ENCODE measurements at regions not wholly inside any gene's neighbourhood (a gene's known extent, or its start where the extent isn't known, plus 50 kb on each side); places are given as distances from the start of the nearest gene placed in this dataset.
A peak's percentile ranks its signal among the peaks of the same experiment; 100 is the strongest.
"Not testable (repeated sequence)": the region's sequence is repeated elsewhere in the genome, so short reads cannot be mapped to it uniquely, and the experiment has no call there.

DNA sequence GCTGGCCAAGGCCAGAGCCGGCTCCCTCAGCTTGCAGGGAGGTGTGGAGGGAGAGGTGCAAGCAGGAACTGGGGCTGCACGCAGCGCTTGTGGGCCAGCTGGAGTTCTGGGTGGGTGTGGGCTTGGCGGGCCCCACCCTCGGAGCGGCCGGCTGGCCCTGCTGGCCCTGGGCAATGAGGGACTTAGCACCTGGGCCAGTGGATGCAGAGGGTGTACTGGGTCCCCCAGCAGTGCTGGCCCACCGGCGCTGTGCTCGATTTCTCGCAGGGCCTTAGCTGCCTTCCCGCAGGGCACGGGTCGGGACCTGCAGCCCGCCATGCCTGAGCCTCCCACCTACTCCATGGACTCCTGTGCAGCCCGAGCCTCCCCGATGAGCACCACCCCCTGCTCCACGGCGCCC, 115.6 kb upstream of the MARK1 start:
- DNase-seq (ENCODE audit: low read depth, low spot score): not testable (repeated sequence)

DNA sequence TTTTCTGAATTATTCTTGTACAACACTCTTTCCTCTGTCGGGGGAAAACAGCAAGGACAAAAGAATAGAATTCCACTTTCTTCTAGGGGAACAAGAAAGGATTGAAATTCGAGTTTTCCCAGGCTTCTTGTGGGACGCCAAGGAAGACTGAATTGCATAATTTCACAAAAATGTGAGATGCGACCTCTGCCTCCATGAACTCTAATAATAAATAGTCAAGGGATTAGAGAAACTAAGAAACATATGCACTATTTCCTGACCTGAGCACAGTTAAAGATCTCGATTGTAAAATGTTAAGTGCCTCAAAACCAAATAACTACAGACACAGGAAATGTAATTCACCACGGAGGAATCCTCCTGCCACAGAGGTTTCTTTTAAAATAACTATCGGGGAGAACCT, 117.3 kb upstream of the MARK1 start:
- DNase-seq (ENCODE audit: low read depth, low spot score): peak; percentile 4

DNA sequence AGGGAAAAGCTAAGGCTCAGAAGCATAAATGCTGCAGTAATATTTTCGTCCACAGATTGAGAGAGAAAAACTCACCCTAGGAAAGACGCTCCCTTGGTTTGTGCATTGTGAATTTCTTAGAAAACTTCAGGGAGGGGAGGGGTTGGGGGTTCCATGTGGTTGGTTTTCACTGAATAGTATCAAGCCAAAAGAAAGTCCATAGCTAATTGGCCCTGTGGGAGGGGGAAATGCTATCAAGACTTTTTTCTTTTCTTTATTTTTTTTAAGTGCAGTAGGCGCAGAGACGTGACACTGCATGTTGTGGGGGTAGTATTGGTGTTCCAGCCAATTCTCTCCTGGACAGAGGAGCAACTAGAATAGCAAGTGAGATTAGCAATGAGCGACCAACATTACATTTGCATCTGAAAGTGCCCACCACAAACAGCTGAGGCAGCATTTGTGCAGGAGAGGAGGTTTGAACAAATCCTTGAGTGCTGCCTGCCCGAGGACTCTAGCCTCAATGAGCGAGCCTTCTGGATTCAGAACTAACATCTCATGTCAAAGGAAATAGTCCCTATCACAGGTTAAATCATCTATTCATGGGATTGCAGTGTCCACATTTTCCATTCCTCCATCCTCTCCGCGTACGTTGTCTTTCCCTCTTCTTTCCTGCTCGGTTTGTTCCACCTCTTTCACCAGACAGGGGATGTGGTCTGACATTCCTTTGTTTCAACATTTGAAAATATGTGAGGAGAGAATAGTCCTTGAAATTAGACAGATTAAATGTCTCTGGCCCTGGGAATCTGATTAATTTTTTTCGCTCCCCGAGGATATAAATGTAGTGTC, 118.0 kb upstream of the MARK1 start:
- DNase-seq (ENCODE audit: low read depth, low spot score): peak; percentile 35

DNA sequence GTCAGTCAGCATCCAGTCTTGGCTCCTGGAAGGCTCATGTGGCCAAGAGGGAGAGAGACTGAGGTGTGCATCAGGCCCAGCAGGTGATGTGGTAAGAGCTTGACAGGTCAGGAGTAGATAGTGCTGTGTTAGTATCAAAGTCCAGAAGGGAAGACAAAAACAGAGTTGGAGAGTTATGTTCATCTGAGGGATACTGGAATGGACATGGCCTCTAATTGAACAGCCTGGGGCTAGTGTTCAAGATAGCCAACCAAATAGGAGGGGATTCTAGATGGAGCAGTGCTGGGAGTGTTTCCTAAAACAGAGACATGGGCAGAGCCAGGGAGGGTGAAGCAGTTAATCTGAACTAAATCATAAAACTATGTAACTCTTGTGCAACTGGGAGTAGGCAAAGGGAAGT, 120.7 kb upstream of the MARK1 start:
- DNase-seq (ENCODE audit: low read depth, low spot score): no peak

DNA sequence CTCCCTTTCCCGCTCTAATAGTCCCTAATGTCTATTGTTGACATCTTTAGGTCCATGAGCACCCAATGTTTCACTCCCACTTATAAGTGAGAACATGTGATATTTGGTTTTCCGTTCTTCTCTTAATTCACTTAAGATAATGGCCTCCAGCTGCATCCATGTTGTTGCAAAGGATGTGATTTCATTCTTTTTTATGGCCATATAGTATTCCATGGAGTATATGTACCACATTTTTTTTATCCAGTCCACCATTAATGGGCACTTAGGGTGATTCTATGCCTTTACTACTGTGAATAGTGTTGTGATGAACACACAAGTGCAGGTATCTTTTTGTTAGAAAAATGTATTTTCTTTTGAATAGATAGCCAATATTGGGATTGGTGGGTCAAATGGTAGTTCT, 126.0 kb upstream of the RAB3GAP2 start:
- no peak for DNase-seq (ENCODE audit: low read depth, low spot score)

DNA sequence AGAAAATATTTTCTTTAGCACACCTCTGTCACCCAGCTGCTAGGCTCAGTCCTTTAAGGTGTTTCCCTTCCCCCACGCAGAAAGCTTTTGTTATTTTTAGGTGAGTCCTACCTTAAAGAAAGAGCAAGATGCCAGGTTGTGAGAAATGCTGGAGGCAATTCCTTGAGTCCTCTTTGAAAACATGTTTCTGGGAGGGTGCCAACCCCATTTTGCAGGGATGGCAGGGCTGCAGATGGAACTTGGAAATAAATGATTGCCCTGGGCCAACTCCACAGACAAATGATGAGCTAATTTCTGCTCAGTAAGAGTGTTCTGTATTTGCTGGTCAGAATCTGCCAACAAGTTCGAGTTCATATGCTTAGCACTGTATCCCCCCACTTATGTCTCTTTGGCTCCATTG, 119.2 kb upstream of the RAB3GAP2 start:
- DNase-seq (ENCODE audit: low read depth, low spot score): no peak

DNA sequence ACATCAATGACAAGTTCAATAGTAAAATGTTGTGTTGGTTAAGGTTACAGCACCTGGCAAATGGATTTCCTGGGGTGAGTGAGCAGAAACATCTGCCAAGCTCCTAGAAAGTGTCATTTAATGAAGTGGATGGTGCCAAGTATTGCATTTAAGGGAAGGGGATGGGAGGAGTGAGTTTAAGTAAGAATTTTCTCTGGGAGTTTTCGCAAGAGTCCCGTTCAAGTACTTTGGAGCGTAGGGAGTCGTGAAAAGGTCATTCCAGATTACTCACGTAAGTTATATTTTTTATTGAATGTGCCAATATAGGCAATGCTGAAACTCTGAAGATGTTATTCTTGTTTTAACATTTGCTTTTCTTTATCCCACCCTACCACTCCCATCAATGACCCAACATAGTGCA, 117.4 kb upstream of the RAB3GAP2 start:
- no peak for DNase-seq (ENCODE audit: low read depth, low spot score)

DNA sequence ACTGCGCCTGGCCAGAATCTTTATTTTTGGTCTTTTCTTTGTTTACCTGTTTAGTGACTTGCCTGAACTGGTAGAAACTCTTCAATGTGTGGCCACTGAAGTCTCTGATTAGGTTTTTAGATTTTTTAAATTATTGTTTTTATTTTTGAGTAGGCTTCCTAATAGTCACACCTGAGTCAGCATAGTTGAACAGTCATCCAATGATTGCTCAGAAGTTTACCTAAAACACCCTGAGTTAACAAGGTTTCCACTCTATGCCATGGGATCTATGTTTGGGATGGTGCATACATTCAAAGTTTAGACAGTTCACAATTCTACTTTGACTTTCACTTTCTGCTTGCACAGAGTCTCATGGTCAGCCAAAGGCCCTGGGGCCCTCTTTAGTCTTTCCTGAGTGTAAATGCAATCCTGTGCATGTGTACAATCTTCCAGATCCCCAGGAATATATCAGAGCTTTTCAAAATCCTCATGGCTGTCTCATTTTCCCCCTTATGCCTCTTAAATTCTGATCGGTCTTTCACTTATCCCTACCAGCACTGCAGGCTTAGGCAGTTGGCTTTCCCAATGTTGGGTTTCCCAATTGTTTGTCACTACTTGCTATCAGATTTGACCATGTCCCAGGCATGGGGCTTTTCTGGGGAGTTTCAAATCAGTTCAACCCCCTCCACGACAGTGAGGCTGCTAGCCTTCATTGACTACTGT, 114.4 kb upstream of the RAB3GAP2 start:
- DNase-seq (ENCODE audit: low read depth, low spot score): no peak

DNA sequence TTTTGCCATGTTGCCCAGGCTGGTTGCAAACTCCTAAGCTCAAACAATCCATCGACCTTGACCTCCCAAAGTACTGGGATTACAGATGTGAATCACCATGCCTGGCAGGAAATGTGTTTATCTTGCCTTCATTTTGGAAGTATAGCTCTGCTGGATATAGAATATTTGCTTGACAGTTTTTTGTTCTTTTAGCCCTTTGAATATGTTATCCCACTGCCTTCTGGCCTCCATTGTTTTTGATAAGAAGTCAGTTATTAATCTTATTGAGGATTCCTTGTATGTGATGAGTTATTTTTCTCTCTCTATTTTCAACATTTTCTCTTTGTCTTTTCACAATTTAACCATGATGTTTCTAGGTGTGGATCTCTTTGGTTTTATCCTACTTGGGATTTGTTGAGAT, 112.9 kb upstream of the RAB3GAP2 start:
- DNase-seq (ENCODE audit: low read depth, low spot score): no peak

DNA sequence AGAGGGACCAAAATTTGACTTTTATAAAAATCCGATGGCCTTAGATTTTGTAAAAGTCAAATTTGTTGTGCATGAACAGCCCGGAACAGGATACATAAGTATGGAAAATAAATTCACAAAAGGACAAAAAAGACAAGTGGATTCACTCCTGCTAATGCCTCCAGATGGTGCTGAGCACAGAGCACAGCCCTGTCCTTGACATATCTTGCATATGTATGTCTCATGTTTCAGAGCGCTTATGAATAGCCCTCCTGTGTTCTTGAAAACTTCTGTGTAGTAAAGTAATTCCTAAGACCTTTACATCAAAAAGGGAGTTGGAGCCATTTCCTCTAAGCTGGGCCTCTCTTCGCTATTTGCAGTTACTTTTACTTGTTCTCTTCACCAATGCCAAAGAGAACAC, 110.7 kb upstream of the RAB3GAP2 start:
- DNase-seq (ENCODE audit: low read depth, low spot score): no peak

DNA sequence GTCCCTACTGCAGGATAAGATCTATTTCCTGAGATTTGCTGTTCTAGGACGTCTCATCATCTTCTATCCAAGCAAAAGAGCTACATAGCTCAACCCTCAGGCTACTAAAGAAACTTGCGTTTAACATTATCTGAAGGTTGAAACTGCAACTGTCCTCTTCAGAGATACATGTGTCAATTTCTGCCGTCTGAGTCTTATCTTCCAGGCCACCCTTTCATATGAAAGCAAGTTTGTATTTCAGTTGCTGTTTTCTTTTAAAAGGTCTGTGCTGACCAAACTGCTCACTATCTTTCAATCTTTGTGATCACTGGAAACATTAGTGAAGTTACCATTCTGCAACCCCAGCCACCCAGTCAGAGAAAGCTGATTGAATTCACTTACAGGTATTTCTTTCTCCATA, 108.6 kb upstream of the RAB3GAP2 start:
- DNase-seq (ENCODE audit: low read depth, low spot score): no peak

DNA sequence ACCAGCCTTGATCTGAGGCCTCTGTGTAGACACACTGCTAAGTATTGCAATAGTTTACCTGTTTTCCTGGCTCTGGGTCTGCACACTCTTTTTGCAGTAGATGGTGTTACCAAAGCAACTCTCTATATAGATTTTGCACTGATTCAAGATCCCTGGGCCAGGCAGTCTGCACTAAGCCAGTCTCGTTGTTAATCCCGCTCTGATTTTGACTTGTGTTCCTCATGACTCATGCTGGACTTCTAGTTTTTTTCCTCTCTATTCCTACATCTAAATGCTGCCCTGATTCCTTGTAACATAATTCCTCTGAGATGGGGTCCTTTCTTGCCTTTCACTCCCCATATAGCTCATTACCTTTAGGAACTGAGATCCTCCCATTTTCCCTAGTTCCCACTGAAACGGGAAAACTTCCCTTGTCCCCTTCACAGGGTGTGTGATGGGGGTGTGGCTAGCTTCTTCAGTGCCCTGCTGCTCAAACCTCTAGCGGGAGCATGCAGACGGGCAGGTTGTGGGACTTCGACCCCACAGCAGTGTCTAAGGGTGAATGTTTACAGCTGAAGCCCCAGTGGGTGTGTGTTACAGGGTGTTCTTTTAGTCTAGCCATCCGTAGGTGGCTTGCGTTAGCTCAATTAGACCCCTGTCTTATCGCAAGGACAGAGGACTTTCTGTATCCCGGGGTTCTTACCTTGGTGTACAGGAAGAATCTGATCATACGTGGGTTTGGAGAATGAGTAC, 106.5 kb upstream of the RAB3GAP2 start:
- no peak for DNase-seq (ENCODE audit: low read depth, low spot score)

DNA sequence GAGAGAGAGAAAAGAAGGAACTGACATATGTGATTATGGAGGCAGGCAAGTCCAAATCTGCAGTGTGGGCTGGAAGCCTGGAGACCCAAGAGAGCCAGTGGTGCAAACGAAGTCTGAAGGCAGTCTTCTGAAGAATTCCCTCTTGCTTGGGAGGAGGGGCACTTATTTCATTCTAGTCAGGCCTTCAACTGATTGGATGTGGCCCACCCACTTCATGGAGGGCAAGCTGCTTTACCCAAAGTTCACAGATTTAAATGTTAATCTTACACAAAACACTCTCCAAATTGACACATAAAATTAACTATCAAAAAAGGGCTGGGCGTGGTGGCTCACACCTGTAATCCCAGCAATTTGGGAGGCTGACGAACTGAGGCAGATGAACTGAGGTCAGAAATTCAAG, 103.5 kb upstream of the RAB3GAP2 start:
- DNase-seq (ENCODE audit: low read depth, low spot score): no peak

DNA sequence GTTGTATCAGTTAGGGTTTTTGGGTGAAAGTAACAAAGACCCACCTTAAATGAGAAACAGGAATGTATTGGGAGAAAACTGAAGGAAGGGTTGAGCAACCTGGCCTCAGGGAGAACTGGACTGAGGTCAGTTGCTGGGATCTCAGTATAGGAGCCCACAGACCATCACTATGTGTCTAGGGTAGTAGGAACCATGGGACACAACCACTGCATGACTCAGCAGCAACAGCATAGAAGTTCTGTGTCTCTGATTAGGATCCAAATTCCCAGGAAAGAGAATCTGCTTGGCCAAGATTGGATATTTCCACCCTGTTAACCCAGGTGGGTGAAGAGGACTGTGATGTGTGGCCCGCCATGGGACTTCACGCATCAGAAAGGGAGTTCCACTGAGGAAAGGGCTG, 102.2 kb upstream of the RAB3GAP2 start:
- no peak for DNase-seq (ENCODE audit: low read depth, low spot score)

DNA sequence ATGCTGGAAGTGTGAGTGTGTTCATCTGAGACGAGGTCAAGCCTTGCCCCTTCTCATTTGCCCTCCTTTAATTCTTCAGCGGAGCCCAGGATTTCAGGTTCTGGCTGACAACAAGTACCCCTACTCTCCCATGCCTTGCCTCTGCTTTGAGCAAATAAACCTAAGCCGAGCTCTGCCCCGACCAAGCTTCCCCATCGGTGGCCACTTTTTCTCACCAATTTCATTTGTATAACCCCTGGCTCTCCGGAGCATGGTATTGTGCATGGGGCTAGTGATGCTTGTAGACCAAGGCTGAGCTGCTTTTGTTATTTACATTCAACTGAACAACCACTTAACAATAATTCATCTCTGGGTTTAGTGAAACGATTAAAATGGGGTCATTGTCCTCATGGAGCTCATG, 100.2 kb upstream of the RAB3GAP2 start:
- no peak for DNase-seq (ENCODE audit: low read depth, low spot score)

DNA sequence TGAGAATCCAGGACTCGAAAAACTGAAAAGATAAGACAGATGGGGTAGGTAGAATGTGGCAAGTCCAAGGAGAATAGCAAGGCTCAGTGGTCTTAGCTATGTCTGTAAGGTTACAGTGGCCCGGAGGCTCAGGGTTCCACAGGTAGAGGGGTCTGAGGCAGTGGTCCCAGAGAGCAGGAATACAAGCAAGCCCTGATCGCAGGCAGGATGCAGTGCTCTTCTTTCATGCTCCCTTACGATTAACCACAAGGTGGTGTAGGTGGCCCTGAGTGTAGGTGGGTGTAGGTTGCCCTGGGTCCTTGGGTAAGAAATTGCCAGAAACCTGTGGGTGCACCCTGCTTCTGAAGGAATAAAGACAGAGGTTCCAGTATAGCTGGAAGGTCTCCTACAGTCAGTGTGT, 99.1 kb upstream of the RAB3GAP2 start:
- DNase-seq (ENCODE audit: low read depth, low spot score): no peak

DNA sequence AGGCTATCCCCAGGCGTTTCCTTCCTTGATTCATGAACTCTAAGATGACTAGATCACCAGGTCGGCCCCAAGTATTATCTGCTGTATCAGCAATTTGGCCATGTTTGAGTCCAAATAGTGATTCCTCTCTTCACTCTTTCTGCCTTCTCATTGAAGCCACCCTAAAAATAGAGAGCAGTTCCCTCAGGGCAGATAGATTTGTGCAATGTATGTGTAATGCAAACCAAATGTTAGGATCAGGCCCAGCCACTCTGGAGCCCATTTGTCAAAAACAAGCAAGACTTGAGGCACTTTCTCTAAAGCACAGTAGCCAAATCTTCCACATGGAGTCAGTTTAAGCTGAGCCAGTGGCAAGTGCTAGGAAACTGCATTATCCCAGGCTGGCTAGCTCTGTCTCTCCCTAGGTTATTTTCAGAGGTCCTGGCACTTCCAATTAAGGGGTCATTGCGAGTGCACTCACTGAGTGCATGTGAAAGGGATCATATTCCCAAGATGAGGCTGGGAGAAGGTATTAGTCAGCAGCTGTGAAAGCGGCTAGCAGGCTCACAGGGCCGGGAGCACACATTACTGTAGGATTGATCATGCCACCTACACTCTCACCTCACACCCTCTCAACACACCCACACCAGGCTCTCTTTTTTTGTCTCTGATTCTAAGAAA, 97.9 kb upstream of the RAB3GAP2 start:
- DNase-seq (ENCODE audit: low read depth, low spot score): peak; percentile 83

DNA sequence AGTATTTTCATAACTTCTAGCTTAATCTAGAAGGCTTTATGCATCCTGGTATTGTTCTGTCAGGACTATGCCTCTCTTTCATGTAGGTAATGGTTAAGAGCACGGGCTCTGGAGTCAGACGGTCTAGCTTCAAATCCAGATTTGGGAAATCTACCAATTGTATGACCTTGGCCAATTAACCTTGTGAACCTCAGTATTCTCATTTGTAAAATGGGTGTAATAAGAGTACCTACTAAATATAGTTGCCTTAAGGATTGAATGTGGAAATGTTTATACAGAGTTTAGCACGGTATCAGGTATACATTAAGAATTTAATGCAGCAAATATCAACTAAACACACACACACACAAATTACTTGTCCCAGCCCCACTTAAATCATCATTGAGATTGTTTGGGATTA, 97.3 kb upstream of the RAB3GAP2 start:
- DNase-seq (ENCODE audit: low read depth, low spot score): no peak

DNA sequence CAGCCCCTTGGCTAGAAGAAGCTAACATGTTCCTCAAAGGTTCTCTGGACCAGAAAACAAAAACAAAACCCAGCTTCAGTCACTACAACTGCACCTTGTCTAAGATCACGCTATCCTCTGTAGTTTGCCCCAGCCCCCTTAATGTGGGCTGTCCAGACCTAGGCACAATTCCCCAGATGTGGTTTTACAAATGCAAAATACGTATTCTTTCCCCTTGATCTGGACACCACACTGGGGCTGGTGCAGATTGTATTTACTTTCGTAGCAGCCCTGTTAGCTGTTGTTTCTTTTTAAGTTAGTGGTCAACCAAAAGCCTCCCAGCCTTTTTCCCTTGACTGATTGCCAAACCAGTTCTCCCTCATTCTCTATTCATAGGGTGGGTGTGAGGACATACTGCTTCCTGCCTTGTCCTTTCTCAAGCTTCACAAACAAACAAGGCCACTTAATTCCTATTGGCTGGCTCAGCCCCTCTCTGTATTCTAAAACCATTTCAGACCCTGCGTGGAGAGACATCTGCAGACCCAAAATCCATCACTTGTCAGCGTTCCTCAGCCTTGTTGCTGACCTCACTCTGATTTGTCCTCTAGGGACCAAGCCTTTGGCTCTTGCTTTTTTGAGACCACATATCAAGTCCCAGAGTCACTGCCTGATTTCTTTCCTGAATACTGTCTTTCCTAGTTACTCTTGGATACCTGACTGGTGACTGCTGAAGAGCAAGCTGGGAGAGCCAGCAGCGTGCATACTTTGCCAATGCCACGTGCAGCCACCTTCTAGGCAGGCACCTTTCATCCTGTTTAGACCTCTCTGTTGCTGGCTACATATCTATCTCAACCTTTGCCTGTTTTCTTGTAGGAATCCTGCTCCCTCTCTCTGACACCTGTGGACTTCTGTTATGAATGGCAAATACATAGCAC, 96.4 kb upstream of the RAB3GAP2 start:
- DNase-seq (ENCODE audit: low read depth, low spot score): peak; percentile 83

DNA sequence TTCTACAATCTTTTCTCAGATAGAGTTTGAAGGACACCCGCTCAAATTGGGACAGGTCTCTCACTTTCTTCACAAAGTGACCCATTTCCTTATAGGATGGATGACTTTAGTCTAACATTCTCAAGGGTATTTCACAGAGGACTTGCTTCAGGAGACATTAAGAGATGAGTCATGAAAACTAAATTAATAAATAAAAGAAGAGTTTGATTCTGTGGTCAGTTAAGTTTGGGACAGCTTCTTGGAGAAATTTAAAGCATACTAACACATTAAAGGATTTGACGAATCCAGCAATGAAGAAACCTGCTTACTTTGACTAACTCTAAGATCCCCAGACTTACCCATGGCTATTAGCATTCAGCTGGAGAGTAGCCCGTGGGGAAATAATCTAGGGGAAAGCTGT, 95.6 kb upstream of the RAB3GAP2 start:
- DNase-seq (ENCODE audit: low read depth, low spot score): no peak

DNA sequence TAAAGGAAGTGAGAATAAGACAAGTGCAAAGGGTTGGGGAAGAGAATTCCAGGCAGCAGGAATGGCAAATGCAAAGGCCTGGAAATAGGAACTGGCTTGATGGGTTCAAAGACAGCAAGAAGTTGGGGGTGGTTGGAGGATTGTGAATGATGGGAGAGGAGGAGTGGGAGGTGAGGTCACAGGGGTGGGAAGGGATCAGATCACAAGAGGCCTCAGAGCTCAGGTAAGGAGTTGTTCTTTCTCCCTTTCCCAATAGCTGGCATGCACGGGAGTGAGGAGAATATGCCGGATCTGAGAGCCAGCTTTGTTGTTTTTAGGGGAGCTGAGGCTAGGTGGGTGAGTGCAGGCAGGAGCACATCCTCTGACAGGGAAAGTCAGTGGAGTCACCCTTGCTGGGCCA, 94.0 kb upstream of the RAB3GAP2 start:
- DNase-seq (ENCODE audit: low read depth, low spot score): no peak
